Hippocampal formation (tissue), 2 donors: ENCODE measurements at regions not wholly inside any gene's neighbourhood (a gene's known extent, or its start where the extent isn't known, plus 50 kb on each side); places are given as distances from the start of the nearest gene placed in this dataset.

ENCODE experiments used
- DNase-seq, 2 donors: peaks; one replicate each; lab custom pipeline; 2025; lab: John Stamatoyannopoulos, UW

GRCh38 chr18:33957707-33958106, 267.0 kb downstream of the NOL4 start:
- no peak for DNase-seq

GRCh38 chr18:33951031-33951430, 273.7 kb downstream of the NOL4 start:
- no peak for DNase-seq

GRCh38 chr18:33946336-33946735, 278.4 kb downstream of the NOL4 start:
- DNase-seq: no peak

- DNase-seq: no peak
Measured at GRCh38 chr18:33944493-33944892, 280.2 kb downstream of the NOL4 start.

GRCh38 chr18:33937270-33937816, 287.4 kb downstream of the NOL4 start:
- DNase-seq: no peak

- DNase-seq: no peak
Measured at GRCh38 chr18:33934258-33934657, 290.5 kb downstream of the NOL4 start.

GRCh38 chr18:33928231-33928630, 296.5 kb downstream of the NOL4 start:
- DNase-seq: no peak

GRCh38 chr18:33924576-33924975, 300.1 kb downstream of the NOL4 start:
- no peak for DNase-seq

- DNase-seq: no peak
Measured at GRCh38 chr18:33923980-33924379, 300.7 kb downstream of the NOL4 start.

- no peak for DNase-seq
Measured at GRCh38 chr18:33918571-33918970, 306.1 kb downstream of the NOL4 start.

- no peak for DNase-seq
Measured at GRCh38 chr18:33916200-33916599, 308.5 kb downstream of the NOL4 start.

- DNase-seq: no peak
Measured at GRCh38 chr18:33914399-33914798, 310.3 kb downstream of the NOL4 start.

- no peak for DNase-seq
Measured at GRCh38 chr18:33906046-33906445, 318.7 kb downstream of the NOL4 start.

- DNase-seq: no peak
Measured at GRCh38 chr18:33901894-33902512, 322.7 kb downstream of the NOL4 start.

- no peak for DNase-seq
Measured at GRCh38 chr18:33900638-33901037, 322.6 kb downstream of the ASXL3 start.

GRCh38 chr18:33898427-33898826, 320.4 kb downstream of the ASXL3 start:
- no peak for DNase-seq

- no peak for DNase-seq
Measured at GRCh38 chr18:33878213-33878612, 300.2 kb downstream of the ASXL3 start.

- DNase-seq: no peak
Measured at GRCh38 chr18:33875029-33875565, 297.1 kb downstream of the ASXL3 start.

GRCh38 chr18:33873112-33873511, 295.1 kb downstream of the ASXL3 start:
- DNase-seq: no peak

- DNase-seq: no peak
Measured at GRCh38 chr18:33871363-33872025, 293.5 kb downstream of the ASXL3 start.

- no peak for DNase-seq
Measured at GRCh38 chr18:33870059-33870458, 292.0 kb downstream of the ASXL3 start.

- DNase-seq: no peak
Measured at GRCh38 chr18:33866386-33866785, 288.4 kb downstream of the ASXL3 start.

GRCh38 chr18:33863912-33864311, 285.9 kb downstream of the ASXL3 start:
- DNase-seq: no peak

GRCh38 chr18:33854827-33855139, 276.8 kb downstream of the ASXL3 start:
- no peak for DNase-seq
